ENCODE measurements at regions not wholly inside any gene's neighbourhood (a gene's known extent, or its start where the extent isn't known, plus 50 kb on each side); places are given as distances from the start of the nearest gene placed in this dataset.

DNA sequence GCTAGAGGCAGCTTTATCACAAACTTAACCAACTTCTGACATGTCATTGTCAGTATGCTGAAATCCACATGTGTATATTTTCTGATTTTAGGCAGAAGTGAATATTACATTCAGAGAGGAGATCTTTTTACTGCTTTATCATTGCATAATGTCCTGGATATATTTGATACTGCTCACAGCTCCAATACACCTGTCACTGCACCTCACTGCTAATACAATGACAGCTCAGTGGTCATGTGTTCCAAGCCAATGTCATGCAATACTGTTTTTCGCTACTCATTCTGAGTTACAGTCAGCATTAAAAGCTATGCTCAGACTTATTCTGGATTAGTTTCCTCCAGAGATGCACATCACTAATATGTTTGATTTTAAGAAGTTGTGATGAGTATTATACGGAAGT lies 1604.6 kb downstream of the HACE1 start:
- Histone ChIP-seq H3K4me3 (no peak overlapping the region), H3K9me3 (ENCODE audit: low read depth) (no peaks in the 10 kb centered on the region), H3K4me1 (ENCODE audit: low read depth) (no peaks in the 10 kb centered on the region), H3K27me3 (no peaks in the 10 kb centered on the region), H3K27ac (no peak overlapping the region), H3K36me3 (no peaks in the 10 kb centered on the region)
- DNase-seq (ENCODE audit: low read depth in 1 of 2, low spot score in 1 of 2), result no peak
- TF ChIP-seq CTCF (IDR thresholded peaks at IDR 0.05; ENCODE audit: low read depth, low read length), result no peak

GRCh38 chr6:103236923-103237322 lies 1622.8 kb downstream of the HACE1 start:
- H3K4me3 ChIP-seq, result no peak overlapping the region
- no peaks in the 10 kb centered on the region for H3K4me1 ChIP-seq (ENCODE audit: low read depth)
- H3K27me3 ChIP-seq, result no peaks in the 10 kb centered on the region
- TF ChIP-seq CTCF (IDR thresholded peaks at IDR 0.05; ENCODE audit: low read depth, low read length), result no peak
- peak in 1 of 2 donors; percentile 31 for DNase-seq (ENCODE audit: low read depth in 1 of 2, low spot score in 1 of 2)
- no peaks in the 10 kb centered on the region for H3K36me3 ChIP-seq
- H3K9me3 ChIP-seq (ENCODE audit: low read depth), result no peaks in the 10 kb centered on the region
- no peak overlapping the region for H3K27ac ChIP-seq

DNA sequence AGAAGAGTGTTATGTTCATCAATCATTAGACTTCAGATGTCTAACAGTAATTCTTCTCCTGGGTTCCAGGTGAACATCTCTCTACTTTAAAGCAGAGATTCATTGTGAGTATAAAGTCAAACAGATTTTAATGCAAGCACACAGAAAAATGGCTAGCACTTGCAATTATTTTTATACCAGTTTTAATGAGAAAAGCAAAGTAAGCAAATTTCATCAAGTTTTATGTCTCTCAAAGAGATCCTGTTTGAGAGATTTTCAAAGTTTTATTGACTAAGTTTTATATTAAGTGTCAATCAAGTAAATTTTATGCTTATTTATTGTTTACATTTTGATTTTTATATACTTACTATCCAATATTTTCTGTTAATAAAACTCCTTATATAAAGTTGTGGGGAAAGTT lies 1628.5 kb downstream of the HACE1 start:
- no peaks in the 10 kb centered on the region for H3K4me1 ChIP-seq (ENCODE audit: low read depth)

DNA sequence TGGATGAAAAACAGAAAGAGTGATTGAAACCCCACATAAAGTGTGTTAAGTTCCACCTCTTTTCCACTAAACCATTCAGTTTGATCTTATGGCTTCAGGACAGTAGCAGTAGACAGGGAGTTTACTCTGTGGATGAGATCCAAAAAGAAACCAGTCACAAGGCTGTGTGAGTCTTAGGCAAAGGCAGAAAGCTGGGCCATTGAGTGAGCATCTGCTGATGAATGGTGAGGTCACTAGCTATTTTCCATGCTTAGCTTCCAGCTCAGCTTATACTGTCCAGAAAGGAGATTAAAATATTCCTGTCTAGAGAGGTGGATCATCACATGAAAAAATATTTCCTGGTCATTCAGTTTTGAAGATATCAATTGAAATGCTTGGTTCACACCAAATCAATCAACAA lies 1643.9 kb downstream of the HACE1 start:
- no peak for DNase-seq (ENCODE audit: low read depth in 1 of 2, low spot score in 1 of 2)
- no peaks in the 10 kb centered on the region for H3K9me3 ChIP-seq (ENCODE audit: low read depth)
- H3K4me1 ChIP-seq (ENCODE audit: low read depth), result no peaks in the 10 kb centered on the region
- H3K4me3 ChIP-seq, result no peak overlapping the region
- H3K27me3 ChIP-seq, result no peaks in the 10 kb centered on the region
- no peak overlapping the region for H3K27ac ChIP-seq
- no peaks in the 10 kb centered on the region for H3K36me3 ChIP-seq
- TF ChIP-seq CTCF (IDR thresholded peaks at IDR 0.05; ENCODE audit: low read depth, low read length), result no peak

More for the DNA sequence above, 1628.5 kb downstream of the HACE1 start:
- Histone ChIP-seq H3K27ac (no peak overlapping the region), H3K36me3 (no peaks in the 10 kb centered on the region), H3K4me3 (no peak overlapping the region), H3K9me3 (ENCODE audit: low read depth) (no peaks in the 10 kb centered on the region), H3K27me3 (no peaks in the 10 kb centered on the region)
- TF ChIP-seq CTCF (IDR thresholded peaks at IDR 0.05; ENCODE audit: low read depth, low read length), result no peak
- no peak for DNase-seq (ENCODE audit: low read depth in 1 of 2, low spot score in 1 of 2)

DNA sequence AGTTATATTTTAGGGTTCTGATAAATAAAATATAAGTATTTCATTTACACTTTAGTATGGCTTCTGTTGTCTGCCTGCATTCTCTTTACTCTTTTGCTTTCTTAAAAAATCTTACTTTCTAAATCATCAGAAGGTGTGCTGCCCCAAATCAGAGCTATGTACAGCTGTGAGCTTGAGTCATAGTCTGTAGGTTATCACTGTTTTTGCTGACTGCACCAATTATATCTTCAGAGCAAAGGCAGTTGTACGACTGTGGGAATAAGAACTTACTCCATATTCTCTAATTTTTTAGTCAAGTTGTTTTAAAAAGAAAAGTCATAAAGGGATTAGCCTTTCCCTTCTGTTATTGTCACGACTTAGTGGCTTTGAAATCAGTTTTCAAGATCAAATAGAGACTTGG lies 1649.0 kb downstream of the HACE1 start:
- Histone ChIP-seq H3K4me3 (no peak overlapping the region), H3K4me1 (ENCODE audit: low read depth) (no peaks in the 10 kb centered on the region), H3K27me3 (no peaks in the 10 kb centered on the region), H3K36me3 (no peaks in the 10 kb centered on the region), H3K9me3 (ENCODE audit: low read depth) (no peaks in the 10 kb centered on the region), H3K27ac (no peak overlapping the region)
- TF ChIP-seq CTCF (IDR thresholded peaks at IDR 0.05; ENCODE audit: low read depth, low read length), result no peak
- DNase-seq (ENCODE audit: low read depth in 1 of 2, low spot score in 1 of 2), result no peak

DNA sequence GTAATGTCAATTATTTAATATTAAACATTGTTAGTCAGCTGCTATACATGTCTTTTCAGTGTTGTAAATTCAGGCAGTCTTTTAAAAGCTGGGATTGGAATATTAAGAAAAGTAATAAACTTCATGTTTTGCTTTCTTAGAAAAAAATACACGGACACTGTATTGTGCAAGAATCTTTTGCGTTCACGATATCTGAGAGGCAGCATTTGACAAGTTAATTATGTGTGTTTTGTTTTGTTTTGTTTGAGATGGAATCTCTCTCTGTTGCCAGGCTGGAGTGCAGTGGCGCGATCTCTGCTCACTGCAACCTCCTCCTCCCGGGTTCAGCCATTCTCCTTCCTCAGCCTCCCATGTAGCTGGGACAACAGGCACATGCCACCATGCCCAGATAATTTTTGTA lies 1661.3 kb downstream of the HACE1 start:
- H3K36me3 ChIP-seq, result no peaks in the 10 kb centered on the region
- TF ChIP-seq CTCF (IDR thresholded peaks at IDR 0.05; ENCODE audit: low read depth, low read length), result no peak
- no peak overlapping the region for H3K27ac ChIP-seq
- no peak for DNase-seq (ENCODE audit: low read depth in 1 of 2, low spot score in 1 of 2)
- no peaks in the 10 kb centered on the region for H3K27me3 ChIP-seq
- no peaks in the 10 kb centered on the region for H3K9me3 ChIP-seq (ENCODE audit: low read depth)
- no peak overlapping the region for H3K4me3 ChIP-seq
- no peaks in the 10 kb centered on the region for H3K4me1 ChIP-seq (ENCODE audit: low read depth)
